Osteocyte (in vitro differentiated cells): ENCODE measurements at regions not wholly inside any gene's neighbourhood (a gene's known extent, or its start where the extent isn't known, plus 50 kb on each side); places are given as distances from the start of the nearest gene placed in this dataset.

Source experiments
- DNase-seq: peaks from one replicate; pipeline ENCODE4 v3.0.0; 2021; ENCODE audit warnings: mixed read lengths; ENCODE audit not compliant: unreplicated experiment; ENCODE audit errors: extremely low spot score
- H3K27ac Mint-ChIP-seq: one replicate; pipeline ENCODE4 v1.8.0; 2021; ENCODE audit warnings: mild to moderate bottlenecking, mixed read lengths; ENCODE audit not compliant: unreplicated experiment
- H3K27me3 Mint-ChIP-seq: one replicate; pipeline ENCODE4 v1.8.0; 2021; ENCODE audit warnings: mixed read lengths; ENCODE audit not compliant: unreplicated experiment
- H3K36me3 Mint-ChIP-seq: one replicate; pipeline ENCODE4 v1.8.0; 2021; ENCODE audit warnings: mixed read lengths; ENCODE audit not compliant: unreplicated experiment
- H3K4me1 Mint-ChIP-seq: one replicate; pipeline ENCODE4 v1.8.0; 2021; ENCODE audit warnings: mixed read lengths; ENCODE audit not compliant: unreplicated experiment
- H3K4me3 Mint-ChIP-seq: one replicate; pipeline ENCODE4 v1.8.0; 2021; ENCODE audit warnings: mild to moderate bottlenecking, moderate library complexity, mixed read lengths; ENCODE audit not compliant: unreplicated experiment
- H3K9me3 Mint-ChIP-seq: one replicate; pipeline ENCODE4 v1.8.0; 2021; ENCODE audit warnings: mixed read lengths; ENCODE audit not compliant: unreplicated experiment
- TF ChIP-seq, protein P1 (sequence below): fragments of 200-600 bp; sonication (generic); IDR thresholded peaks from 2 replicates; pipeline ENCODE4 v1.5.0; 2021; ENCODE audit warnings: antibody characterized with exemption, mild to moderate bottlenecking, moderate library complexity

DNA sequence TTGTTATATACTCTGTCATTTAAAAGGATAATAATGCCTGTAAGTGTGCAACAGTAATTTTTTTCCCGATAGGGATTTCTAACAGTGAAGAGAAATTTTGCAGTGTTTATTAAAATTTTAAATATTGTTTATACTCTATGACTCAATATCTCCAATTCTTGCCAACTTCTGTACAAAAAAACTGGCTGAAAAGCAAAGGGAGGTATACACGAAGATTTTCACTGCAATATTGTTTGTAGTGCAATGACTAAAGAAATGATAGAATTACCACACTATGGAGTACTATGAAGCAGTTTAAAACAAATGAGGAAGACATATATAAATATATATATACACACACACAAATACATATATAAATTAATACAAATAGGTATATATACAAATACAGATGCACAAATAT lies 187.9 kb upstream of the IL15 start:
- H3K9me3 Mint-ChIP-seq, result no peaks in the 10 kb centered on the region
- no peak overlapping the region for H3K4me3 Mint-ChIP-seq
- TF ChIP-seq, protein P1, sequence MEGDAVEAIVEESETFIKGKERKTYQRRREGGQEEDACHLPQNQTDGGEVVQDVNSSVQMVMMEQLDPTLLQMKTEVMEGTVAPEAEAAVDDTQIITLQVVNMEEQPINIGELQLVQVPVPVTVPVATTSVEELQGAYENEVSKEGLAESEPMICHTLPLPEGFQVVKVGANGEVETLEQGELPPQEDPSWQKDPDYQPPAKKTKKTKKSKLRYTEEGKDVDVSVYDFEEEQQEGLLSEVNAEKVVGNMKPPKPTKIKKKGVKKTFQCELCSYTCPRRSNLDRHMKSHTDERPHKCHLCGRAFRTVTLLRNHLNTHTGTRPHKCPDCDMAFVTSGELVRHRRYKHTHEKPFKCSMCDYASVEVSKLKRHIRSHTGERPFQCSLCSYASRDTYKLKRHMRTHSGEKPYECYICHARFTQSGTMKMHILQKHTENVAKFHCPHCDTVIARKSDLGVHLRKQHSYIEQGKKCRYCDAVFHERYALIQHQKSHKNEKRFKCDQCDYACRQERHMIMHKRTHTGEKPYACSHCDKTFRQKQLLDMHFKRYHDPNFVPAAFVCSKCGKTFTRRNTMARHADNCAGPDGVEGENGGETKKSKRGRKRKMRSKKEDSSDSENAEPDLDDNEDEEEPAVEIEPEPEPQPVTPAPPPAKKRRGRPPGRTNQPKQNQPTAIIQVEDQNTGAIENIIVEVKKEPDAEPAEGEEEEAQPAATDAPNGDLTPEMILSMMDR, result no peak
- no peaks in the 10 kb centered on the region for H3K27me3 Mint-ChIP-seq
- H3K4me1 Mint-ChIP-seq, result no peaks in the 10 kb centered on the region
- H3K27ac Mint-ChIP-seq, result no peak overlapping the region
- H3K36me3 Mint-ChIP-seq, result no peaks in the 10 kb centered on the region
- no peak for DNase-seq

DNA sequence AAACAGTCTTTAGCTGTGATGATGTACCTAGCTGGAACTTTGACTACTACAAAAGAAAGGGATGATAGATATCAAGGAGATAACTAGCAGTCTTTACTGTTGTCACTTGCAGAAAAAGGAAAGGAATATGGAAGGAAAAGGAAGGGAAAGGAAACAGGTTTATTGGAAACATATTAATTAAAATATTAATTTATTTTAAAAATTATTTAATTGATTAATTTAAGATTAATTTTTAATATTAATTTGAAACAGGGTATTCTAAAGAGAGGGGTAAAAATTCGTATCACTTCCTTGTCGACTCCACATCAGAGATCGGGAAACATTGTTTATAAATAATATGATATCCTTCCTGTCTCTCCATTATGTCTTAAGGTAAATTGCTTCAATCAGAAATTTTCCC lies 186.5 kb upstream of the IL15 start:
- Mint-ChIP-seq H3K4me1 (no peaks in the 10 kb centered on the region), H3K36me3 (no peaks in the 10 kb centered on the region), H3K27ac (no peak overlapping the region), H3K27me3 (no peaks in the 10 kb centered on the region), H3K9me3 (no peaks in the 10 kb centered on the region), H3K4me3 (no peak overlapping the region)
- TF ChIP-seq, protein P1, result no peak
- no peak for DNase-seq

DNA sequence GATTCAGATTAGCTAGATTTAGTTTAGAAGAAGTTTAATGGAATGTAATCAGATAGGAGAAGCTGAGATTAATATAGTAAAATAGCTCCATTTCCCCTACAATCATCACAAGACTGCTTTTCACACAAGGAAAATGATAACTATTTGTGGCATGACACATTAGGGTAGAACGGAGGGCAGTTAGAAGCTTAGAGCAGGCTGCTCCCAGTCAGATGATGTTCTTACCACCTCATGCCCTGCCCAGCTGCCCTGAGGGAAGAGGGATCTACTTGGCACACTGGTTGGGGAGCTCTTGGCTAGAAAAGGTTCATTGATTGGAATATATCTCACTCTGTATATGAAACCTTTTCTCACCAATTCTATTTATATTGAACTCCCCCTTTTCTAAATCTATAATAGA lies 180.7 kb upstream of the IL15 start:
- Mint-ChIP-seq H3K36me3 (no peaks in the 10 kb centered on the region), H3K4me3 (no peak overlapping the region), H3K27ac (peak overlapping the region; percentile 6), H3K4me1 (peaks cover 6% of the 10 kb centered on the region), H3K27me3 (no peaks in the 10 kb centered on the region), H3K9me3 (no peaks in the 10 kb centered on the region)
- TF ChIP-seq, protein P1, result no peak
- no peak for DNase-seq

DNA sequence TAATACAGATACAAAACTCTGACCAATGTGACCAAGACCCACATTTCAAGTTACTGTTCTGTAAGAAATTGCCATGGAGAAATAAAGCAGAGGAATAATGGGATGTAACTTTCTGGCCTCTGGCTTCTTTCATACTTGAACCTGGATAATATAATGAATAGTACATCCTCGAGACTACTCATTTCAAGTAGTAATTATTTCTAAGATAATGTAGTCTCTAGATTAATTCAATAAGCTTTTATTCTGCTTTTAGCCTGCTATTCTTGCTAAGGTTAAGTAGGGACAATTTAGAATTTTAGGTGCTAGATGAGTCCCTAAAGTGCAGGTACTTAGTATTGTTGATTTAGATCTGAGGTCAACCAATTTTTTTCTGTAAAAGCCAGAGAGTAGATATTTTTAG lies 178.7 kb upstream of the IL15 start:
- TF ChIP-seq, protein P1, result no peak
- Mint-ChIP-seq H3K4me3 (no peak overlapping the region), H3K27me3 (no peaks in the 10 kb centered on the region), H3K4me1 (peaks cover 6% of the 10 kb centered on the region), H3K27ac (no peak overlapping the region), H3K36me3 (no peaks in the 10 kb centered on the region), H3K9me3 (no peaks in the 10 kb centered on the region)
- DNase-seq, result no peak

DNA sequence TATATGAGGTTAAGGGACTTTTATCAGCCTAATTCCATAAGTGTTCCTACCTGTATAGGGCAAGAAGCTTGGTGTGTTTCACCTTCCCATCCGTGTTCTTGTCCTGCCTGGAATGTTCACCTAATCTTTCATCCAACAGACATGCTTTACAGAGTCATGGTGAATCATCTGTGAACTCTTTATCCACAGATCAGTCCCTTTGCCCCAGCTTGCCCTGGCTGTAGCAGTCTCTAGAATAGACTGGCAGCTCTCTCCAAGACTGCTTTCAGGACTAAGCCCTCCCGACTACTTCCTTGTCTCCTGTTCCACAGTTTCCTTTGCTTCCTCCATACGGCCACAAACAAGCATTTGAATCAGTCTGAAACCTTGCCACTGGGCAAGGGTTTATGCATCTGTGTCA lies 177.9 kb upstream of the IL15 start:
- no peaks in the 10 kb centered on the region for H3K27me3 Mint-ChIP-seq
- no peak for DNase-seq
- H3K4me3 Mint-ChIP-seq, result no peak overlapping the region
- TF ChIP-seq, protein P1, result no peak
- H3K4me1 Mint-ChIP-seq, result peaks cover 6% of the 10 kb centered on the region
- H3K36me3 Mint-ChIP-seq, result no peaks in the 10 kb centered on the region
- no peak overlapping the region for H3K27ac Mint-ChIP-seq
- peaks cover 3% of the 10 kb centered on the region for H3K9me3 Mint-ChIP-seq
